Stomach (tissue), 8 donors: ENCODE measurements at regions not wholly inside any gene's neighbourhood (a gene's known extent, or its start where the extent isn't known, plus 50 kb on each side); places are given as distances from the start of the nearest gene placed in this dataset.

Experiments used
- DNase-seq, 2 donors: peaks; one replicate each; pipeline versions ENCODE4 v3.0.0 to v3.0.0-alpha.2; 2013 to 2019
- H3K27ac ChIP-seq, 5 donors: fragments of 200-600 bp in 4 of 5; sonication (generic) in 4 of 5; one replicate each; pipeline ENCODE4 v1.5.1; 2013 to 2019; ENCODE audit warnings: mild to moderate bottlenecking in 1 of 5, moderate library complexity in 1 of 5
- H3K27me3 ChIP-seq, 3 donors: fragments of 200-600 bp; sonication (generic); one replicate each; pipeline ENCODE4 v1.5.1; 2017 to 2019; ENCODE audit warnings: mixed run types in 1 of 3
- H3K36me3 ChIP-seq, 4 donors: fragments of 200-600 bp; sonication (generic); 1 replicate in 3 of 4; 2 replicates in 1 of 4; pipeline ENCODE4 v1.5.1; 2016 to 2019
- H3K4me1 ChIP-seq, 4 donors: fragments of 200-600 bp; sonication (generic); one replicate each; pipeline ENCODE4 v1.5.1; 2016 to 2019
- H3K4me3 ChIP-seq, 4 donors: fragments of 200-600 bp; sonication (generic) in 3 of 4; one replicate each; pipeline ENCODE4 v1.5.1; 2016 to 2019; ENCODE audit warnings: mild to moderate bottlenecking in 1 of 4
- H3K9me3 ChIP-seq, 4 donors: fragments of 200-600 bp; sonication (generic); one replicate each; pipeline ENCODE4 v1.5.1; 2016 to 2019
- CTCF ChIP-seq, 7 experiments: fragments of 450-650 bp in 4 of 7; fragments of 200-600 bp in 3 of 7; sonication (generic) in 3 of 7; IDR thresholded peaks; one replicate each; pipeline ENCODE4 v1.5.1; 2016 to 2019; ENCODE audit warnings: antibody characterized with exemption in 7 of 7, control low read depth in 2 of 7, mild to moderate bottlenecking in 1 of 7
- EP300 ChIP-seq: sonication (generic); formaldehyde crosslinking; IDR thresholded peaks from one replicate; pipeline ENCODE4 v1.6.1; 2017; ENCODE audit warnings: antibody characterized with exemption
- POLR2A ChIP-seq, 4 donors: fragments of 450-650 bp; IDR thresholded peaks; one replicate each; pipeline ENCODE4 v1.6.1; 2016; ENCODE audit warnings: antibody characterized with exemption in 4 of 4, control low read depth in 2 of 4, mild to moderate bottlenecking in 1 of 4, moderate library complexity in 1 of 4
- POLR2AphosphoS5 ChIP-seq, 3 donors: sonication (generic); formaldehyde crosslinking; IDR thresholded peaks; one replicate each; pipeline ENCODE4 v1.6.1; 2016; ENCODE audit warnings: antibody characterized with exemption in 3 of 3
- WGBS, 5 donors: extraction: QIAGEN DNeasy Blood & Tissue Kit in 3 of 5; methylation state at CpG; one replicate each; pipeline versions ENCODE4 v1.1.5 to v1.1.7; 2013 to 2018; 5-methylcytosine and 5-hydroxymethylcytosine counted together
- intact Hi-C: fragments of 100-400 bp; cut with DNase I; formaldehyde crosslinking; loops from one replicate; pipeline ENCODE4 v1.15.1; 2023; ENCODE audit warnings: low total_unique reads
- donor health status: healthy with polysubstance abuse.
- donor health status: Bipolar disorder and iron deficiency.
- donor health status: healthy.

GRCh38 chr22:22796724-22797123 is 90.9 kb upstream of the IGLL5 start:
- WGBS, 5 donors = 53 to 100% (median 71%) methylated on average over 2 of the region's 2 CpGs
- intact Hi-C loops = no loop called here
- H3K4me1 ChIP-seq = no peaks in the 10 kb centered on the region

GRCh38 chr22:22798232-22798616 is 89.4 kb upstream of the IGLL5 start:
- Histone ChIP-seq H3K27me3 (peaks cover 0 to 21% (median 0%) of the 10 kb centered on the region in 3 donors), H3K36me3 (no peaks in the 10 kb centered on the region), H3K4me1 (no peaks in the 10 kb centered on the region), H3K4me3 (no peak overlapping the region), H3K27ac (no peak overlapping the region), H3K9me3 (no peaks in the 10 kb centered on the region)
- intact Hi-C loops = no loop called here
- DNase-seq = no peak
- WGBS, 5 donors = 44 to 51% (median 45%) methylated on average over 3 of the region's 3 CpGs
- TF ChIP-seq POLR2AphosphoS5 (IDR thresholded peaks at IDR 0.05) (no peak), POLR2A (IDR thresholded peaks at IDR 0.05) (no peak), CTCF (IDR thresholded peaks at IDR 0.05) (no peak), EP300 (no peak)

More at GRCh38 chr22:22796724-22797123, 90.9 kb upstream of the IGLL5 start:
- Histone ChIP-seq H3K36me3 (no peaks in the 10 kb centered on the region), H3K4me3 (no peak overlapping the region), H3K27me3 (peaks cover 0 to 9% (median 0%) of the 10 kb centered on the region in 3 donors), H3K27ac (no peak overlapping the region), H3K9me3 (no peaks in the 10 kb centered on the region)
- TF ChIP-seq EP300 = no peak
- no peak for TF ChIP-seq POLR2A (IDR thresholded peaks at IDR 0.05)
- no peak for TF ChIP-seq CTCF (IDR thresholded peaks at IDR 0.05)
- TF ChIP-seq POLR2AphosphoS5 (IDR thresholded peaks at IDR 0.05) = no peak
- no peak for DNase-seq

DNA sequence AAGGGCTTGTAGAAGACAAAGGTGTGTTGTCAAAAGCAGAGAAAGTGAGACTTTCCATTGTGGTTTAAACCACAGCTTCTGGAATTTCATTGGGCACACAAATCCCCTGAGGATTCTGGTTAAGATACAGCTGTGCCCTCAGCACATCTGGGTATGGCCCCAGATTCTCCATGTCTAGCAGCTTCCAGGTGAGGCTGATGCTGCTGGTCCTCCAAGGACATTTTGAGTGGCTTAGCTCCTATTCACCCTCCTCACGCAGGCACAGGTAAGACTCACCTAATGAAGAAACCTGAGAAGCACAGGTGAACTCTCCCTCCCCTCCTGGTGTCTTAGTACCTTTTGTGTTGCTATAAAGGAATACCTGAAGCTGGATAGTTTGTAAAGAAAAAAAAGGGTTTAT is 88.9 kb upstream of the IGLL5 start:
- no peak for TF ChIP-seq POLR2AphosphoS5 (IDR thresholded peaks at IDR 0.05)
- TF ChIP-seq EP300 = no peak
- no peak for TF ChIP-seq CTCF (IDR thresholded peaks at IDR 0.05)
- no peak for TF ChIP-seq POLR2A (IDR thresholded peaks at IDR 0.05)
- intact Hi-C loops = no loop called here
- 82 to 89% (median 85%) methylated on average over 1 of the region's 1 CpG for WGBS, 5 donors

GRCh38 chr22:22799561-22799960 is 88.1 kb upstream of the IGLL5 start:
- H3K27ac ChIP-seq = no peak overlapping the region
- intact Hi-C loops = no loop called here
- no peak overlapping the region for H3K4me3 ChIP-seq
- DNase-seq = no peak
- no peaks in the 10 kb centered on the region for H3K36me3 ChIP-seq
- no peaks in the 10 kb centered on the region for H3K9me3 ChIP-seq
- TF ChIP-seq CTCF (IDR thresholded peaks at IDR 0.05) = no peak
- TF ChIP-seq EP300 = no peak
- no peak for TF ChIP-seq POLR2AphosphoS5 (IDR thresholded peaks at IDR 0.05)
- TF ChIP-seq POLR2A (IDR thresholded peaks at IDR 0.05) = no peak
- H3K4me1 ChIP-seq = no peaks in the 10 kb centered on the region
- H3K27me3 ChIP-seq = peaks cover 0 to 26% (median 0%) of the 10 kb centered on the region in 3 donors
- WGBS, 5 donors = 45 to 72% (median 56%) methylated on average over 2 to 4 of the region's 4 CpGs

More for the DNA sequence above, 88.9 kb upstream of the IGLL5 start:
- no peak overlapping the region for H3K4me3 ChIP-seq
- no peak for DNase-seq
- H3K27ac ChIP-seq = no peak overlapping the region
- H3K9me3 ChIP-seq = no peaks in the 10 kb centered on the region
- H3K36me3 ChIP-seq = no peaks in the 10 kb centered on the region
- peaks cover 0 to 26% (median 0%) of the 10 kb centered on the region in 3 donors for H3K27me3 ChIP-seq
- H3K4me1 ChIP-seq = no peaks in the 10 kb centered on the region
